SK-N-SH treated with all-trans-retinoic acid at 6 μM for 48 hours (cell line): ENCODE measurements at regions not wholly inside any gene's neighbourhood (a gene's known extent, or its start where the extent isn't known, plus 50 kb on each side); places are given as distances from the start of the nearest gene placed in this dataset.

Experiments
- ATAC-seq: fragments of 200-7000 bp; cut with Tn5 transposase; 3 replicates; pipeline ENCODE4 v1.9.1; 2020; ENCODE audit warnings: mild to moderate bottlenecking, moderate library complexity
- BACH2 ChIP-seq: fragments of 250-450 bp; sonication (Bioruptor Pico); IDR thresholded peaks from 2 replicates; pipeline ENCODE4 v1.9.0; 2021; ENCODE audit warnings: mild to moderate bottlenecking, borderline replicate concordance
- CSDC2 ChIP-seq: fragments of 250-450 bp; sonication (Bioruptor Pico); IDR thresholded peaks from 2 replicates; pipeline ENCODE4 v1.5.0; 2020; ENCODE audit warnings: mild to moderate bottlenecking, moderate library complexity
- CSRNP3 ChIP-seq: fragments of 250-450 bp; sonication (Bioruptor Pico); IDR thresholded peaks from 2 replicates; pipeline ENCODE4 v1.5.1; 2021; ENCODE audit warnings: mild to moderate bottlenecking, moderate library complexity
- ESRRG ChIP-seq: fragments of 250-450 bp; sonication (Bioruptor Pico); IDR thresholded peaks from 2 replicates; pipeline ENCODE4 v1.6.1; 2021; ENCODE audit warnings: mild to moderate bottlenecking
- GLIS3 ChIP-seq: fragments of 250-450 bp; sonication (Bioruptor Pico); IDR thresholded peaks from 2 replicates; pipeline ENCODE4 v1.5.0; 2020; ENCODE audit warnings: mild to moderate bottlenecking, moderate library complexity
- ISL1 ChIP-seq: fragments of 250-450 bp; sonication (Bioruptor Pico); IDR thresholded peaks from 2 replicates; pipeline ENCODE4 v2.1.2; 2022; ENCODE audit warnings: mild to moderate bottlenecking, moderate library complexity
- OSR1 ChIP-seq: fragments of 250-450 bp; sonication (Bioruptor Pico); IDR thresholded peaks from 2 replicates; pipeline ENCODE4 v1.8.0; 2022; ENCODE audit warnings: moderate library complexity, mild to moderate bottlenecking, inconsistent platforms
- POU6F1 ChIP-seq: fragments of 250-450 bp; sonication (Bioruptor Pico); IDR thresholded peaks from 2 replicates; pipeline ENCODE4 v1.8.0; 2021; ENCODE audit warnings: low read depth, mild to moderate bottlenecking, moderate library complexity, borderline replicate concordance
- PPARA ChIP-seq: fragments of 250-450 bp; sonication (Bioruptor Pico); IDR thresholded peaks from 2 replicates; pipeline ENCODE4 v1.5.0; 2020; ENCODE audit warnings: mild to moderate bottlenecking, borderline replicate concordance
- RARB ChIP-seq: fragments of 250-450 bp; sonication (Bioruptor Pico); IDR thresholded peaks from 2 replicates; pipeline ENCODE4 v1.8.0; 2021; ENCODE audit warnings: mild to moderate bottlenecking, moderate library complexity
- SNAI2 ChIP-seq: fragments of 250-450 bp; sonication (Bioruptor Pico); IDR thresholded peaks from 2 replicates; pipeline ENCODE4 v1.5.0; 2020; ENCODE audit warnings: mild to moderate bottlenecking, moderate library complexity
- TCF4 ChIP-seq: fragments of 250-450 bp; sonication (Bioruptor Pico); IDR thresholded peaks from 2 replicates; pipeline ENCODE4 v1.8.0; 2021; ENCODE audit warnings: mild to moderate bottlenecking, moderate library complexity, borderline replicate concordance
- TOX ChIP-seq: fragments of 250-450 bp; sonication (Bioruptor Pico); IDR thresholded peaks from 2 replicates; pipeline ENCODE4 v1.8.0; 2021; ENCODE audit warnings: mild to moderate bottlenecking, moderate library complexity, borderline replicate concordance
- ZFP3 ChIP-seq: fragments of 250-450 bp; sonication (Bioruptor Pico); IDR thresholded peaks from 2 replicates; pipeline ENCODE4 v1.5.0; 2020; ENCODE audit warnings: mild to moderate bottlenecking, moderate library complexity
- ZFP30 ChIP-seq: fragments of 450-650 bp; formaldehyde crosslinking; IDR thresholded peaks from 2 replicates; pipeline ENCODE4 v1.5.0; 2022; ENCODE audit warnings: mild to moderate bottlenecking, moderate library complexity
- ZNF70 ChIP-seq: fragments of 450-650 bp; formaldehyde crosslinking; IDR thresholded peaks from 2 replicates; pipeline ENCODE4 v1.5.0; 2020; ENCODE audit warnings: mild to moderate bottlenecking, moderate library complexity
- ZNF8 ChIP-seq: fragments of 450-650 bp; formaldehyde crosslinking; IDR thresholded peaks from 2 replicates; pipeline ENCODE4 v1.5.0; 2020; ENCODE audit warnings: mild to moderate bottlenecking, moderate library complexity
- TF ChIP-seq, protein P1 (sequence below): fragments of 250-450 bp; sonication (Bioruptor Pico); IDR thresholded peaks from 2 replicates; pipeline ENCODE4 v1.5.0; 2020; ENCODE audit warnings: mild to moderate bottlenecking, moderate library complexity
- TF ChIP-seq, protein P2 (sequence below): fragments of 250-450 bp; sonication (Bioruptor Pico); IDR thresholded peaks from 2 replicates; pipeline ENCODE4 v1.5.1; 2020; ENCODE audit warnings: low read depth, mild to moderate bottlenecking, moderate library complexity

GRCh38 chr12:127886827-127887226, 380.1 kb upstream of the TMEM132C start:
- ATAC-seq: no peak
- TF ChIP-seq ZFP30 (CRISPR knock-in tag): no peak
- TF ChIP-seq TCF4 (CRISPR knock-in tag): no peak
- TF ChIP-seq GLIS3 (CRISPR knock-in tag): no peak
- TF ChIP-seq CSRNP3 (CRISPR knock-in tag): no peak
- no peak for TF ChIP-seq RARB (CRISPR knock-in tag)
- TF ChIP-seq BACH2 (CRISPR knock-in tag): no peak
- no peak for TF ChIP-seq ZFP3
- no peak for TF ChIP-seq ZNF70 (CRISPR knock-in tag)
- TF ChIP-seq SNAI2 (CRISPR knock-in tag): no peak
- TF ChIP-seq, protein P1, sequence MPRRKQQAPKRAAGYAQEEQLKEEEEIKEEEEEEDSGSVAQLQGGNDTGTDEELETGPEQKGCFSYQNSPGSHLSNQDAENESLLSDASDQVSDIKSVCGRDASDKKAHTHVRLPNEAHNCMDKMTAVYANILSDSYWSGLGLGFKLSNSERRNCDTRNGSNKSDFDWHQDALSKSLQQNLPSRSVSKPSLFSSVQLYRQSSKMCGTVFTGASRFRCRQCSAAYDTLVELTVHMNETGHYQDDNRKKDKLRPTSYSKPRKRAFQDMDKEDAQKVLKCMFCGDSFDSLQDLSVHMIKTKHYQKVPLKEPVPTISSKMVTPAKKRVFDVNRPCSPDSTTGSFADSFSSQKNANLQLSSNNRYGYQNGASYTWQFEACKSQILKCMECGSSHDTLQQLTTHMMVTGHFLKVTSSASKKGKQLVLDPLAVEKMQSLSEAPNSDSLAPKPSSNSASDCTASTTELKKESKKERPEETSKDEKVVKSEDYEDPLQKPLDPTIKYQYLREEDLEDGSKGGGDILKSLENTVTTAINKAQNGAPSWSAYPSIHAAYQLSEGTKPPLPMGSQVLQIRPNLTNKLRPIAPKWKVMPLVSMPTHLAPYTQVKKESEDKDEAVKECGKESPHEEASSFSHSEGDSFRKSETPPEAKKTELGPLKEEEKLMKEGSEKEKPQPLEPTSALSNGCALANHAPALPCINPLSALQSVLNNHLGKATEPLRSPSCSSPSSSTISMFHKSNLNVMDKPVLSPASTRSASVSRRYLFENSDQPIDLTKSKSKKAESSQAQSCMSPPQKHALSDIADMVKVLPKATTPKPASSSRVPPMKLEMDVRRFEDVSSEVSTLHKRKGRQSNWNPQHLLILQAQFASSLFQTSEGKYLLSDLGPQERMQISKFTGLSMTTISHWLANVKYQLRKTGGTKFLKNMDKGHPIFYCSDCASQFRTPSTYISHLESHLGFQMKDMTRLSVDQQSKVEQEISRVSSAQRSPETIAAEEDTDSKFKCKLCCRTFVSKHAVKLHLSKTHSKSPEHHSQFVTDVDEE: no peak
- TF ChIP-seq, all 23 proteins: peak for 0

DNA sequence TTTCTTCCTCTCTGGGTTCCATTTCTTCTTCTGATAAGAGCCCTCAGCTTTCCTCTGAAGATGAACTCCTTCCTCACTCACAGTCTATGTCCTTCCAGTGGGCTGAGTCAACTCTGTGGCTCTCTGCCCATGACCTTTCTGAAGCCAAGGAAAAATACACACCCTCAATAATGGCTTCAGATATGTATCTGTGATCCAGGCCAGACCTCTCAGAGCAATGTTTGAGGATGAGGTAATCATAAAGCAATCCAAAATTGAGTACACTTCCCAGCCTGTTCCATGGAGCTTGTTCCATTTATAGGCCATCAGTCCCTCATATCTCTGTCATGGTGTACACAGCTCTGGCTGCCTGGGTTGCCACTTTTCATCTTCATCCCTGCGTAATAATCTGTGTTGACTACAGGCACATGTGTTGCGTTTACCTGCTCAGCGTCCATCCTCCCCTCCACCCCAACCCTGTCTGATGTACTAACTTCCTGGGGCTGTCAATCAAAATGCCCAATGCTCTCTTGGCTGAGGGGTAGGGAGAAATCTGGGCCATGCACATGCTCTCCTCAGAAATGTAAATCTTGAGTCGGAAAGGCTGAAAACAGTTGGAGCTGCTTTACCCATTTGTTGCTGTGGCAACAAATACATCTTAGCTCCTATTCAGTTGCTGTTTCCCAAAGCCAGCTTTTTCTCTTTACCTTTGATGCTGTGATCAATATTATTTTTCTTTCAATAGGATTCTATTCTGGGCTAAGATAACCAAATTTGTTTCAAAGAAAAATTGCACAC, 377.8 kb upstream of the TMEM132C start:
- TF ChIP-seq SNAI2 (CRISPR knock-in tag) (0 out of 2 replicates have a peak, but pooled peaks have one; percentile 29), GLIS3 (CRISPR knock-in tag) (no peak), ESRRG (CRISPR knock-in tag) (0 out of 2 replicates have a peak, but pooled peaks have one; percentile 51), ISL1 (peak; percentile 85)
- TF ChIP-seq, protein P2, sequence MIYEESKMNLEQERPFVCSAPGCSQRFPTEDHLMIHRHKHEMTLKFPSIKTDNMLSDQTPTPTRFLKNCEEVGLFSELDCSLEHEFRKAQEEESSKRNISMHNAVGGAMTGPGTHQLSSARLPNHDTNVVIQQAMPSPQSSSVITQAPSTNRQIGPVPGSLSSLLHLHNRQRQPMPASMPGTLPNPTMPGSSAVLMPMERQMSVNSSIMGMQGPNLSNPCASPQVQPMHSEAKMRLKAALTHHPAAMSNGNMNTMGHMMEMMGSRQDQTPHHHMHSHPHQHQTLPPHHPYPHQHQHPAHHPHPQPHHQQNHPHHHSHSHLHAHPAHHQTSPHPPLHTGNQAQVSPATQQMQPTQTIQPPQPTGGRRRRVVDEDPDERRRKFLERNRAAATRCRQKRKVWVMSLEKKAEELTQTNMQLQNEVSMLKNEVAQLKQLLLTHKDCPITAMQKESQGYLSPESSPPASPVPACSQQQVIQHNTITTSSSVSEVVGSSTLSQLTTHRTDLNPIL (CRISPR knock-in tag): peak; percentile 66; the same call in 1 of the 2 replicates
- no peak for ATAC-seq

- no peak for ATAC-seq
- TF ChIP-seq TOX (CRISPR knock-in tag) (no peak), PPARA (CRISPR knock-in tag) (no peak), BACH2 (CRISPR knock-in tag) (no peak), RARB (CRISPR knock-in tag) (no peak), ZFP30 (CRISPR knock-in tag) (no peak), GLIS3 (CRISPR knock-in tag) (no peak), ZNF8 (CRISPR knock-in tag) (no peak), SNAI2 (CRISPR knock-in tag) (no peak)
- TF ChIP-seq, protein P1: no peak
Measured at GRCh38 chr12:127893895-127894609, 372.9 kb upstream of the TMEM132C start.

DNA sequence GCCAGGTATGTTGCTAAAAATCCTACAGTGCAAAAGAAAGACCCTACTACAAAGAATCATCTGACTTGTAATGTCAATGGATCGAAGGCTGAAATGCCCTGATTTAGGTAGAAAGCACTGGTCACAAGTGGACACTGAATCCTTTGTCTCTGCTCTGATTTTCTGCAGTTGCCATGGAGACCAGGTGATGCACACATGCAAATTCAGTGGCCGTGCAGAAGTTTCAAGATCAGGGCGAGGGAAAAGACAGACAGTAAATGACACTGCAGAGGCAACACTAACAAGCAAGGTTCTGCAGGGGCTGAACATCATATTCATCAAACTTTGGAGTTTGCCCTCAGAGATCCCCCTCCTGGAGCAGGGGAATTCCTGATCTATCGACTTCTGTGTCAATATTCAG, 370.3 kb upstream of the TMEM132C start:
- ATAC-seq: no peak
- TF ChIP-seq POU6F1 (CRISPR knock-in tag) (no peak), BACH2 (CRISPR knock-in tag) (no peak), OSR1 (no peak), CSDC2 (CRISPR knock-in tag) (no peak), ZFP3 (no peak), ZNF70 (CRISPR knock-in tag) (no peak)
- TF ChIP-seq, protein P1: no peak
- TF ChIP-seq, protein P2 (CRISPR knock-in tag): no peak
